Memory B cell (primary cell): ENCODE measurements at regions not wholly inside any gene's neighbourhood (a gene's known extent, or its start where the extent isn't known, plus 50 kb on each side); places are given as distances from the start of the nearest gene placed in this dataset.

Source experiments
- ATAC-seq: fragments of 150-1000 bp; cut with Tn5 transposase; 2 replicates; pipeline ENCODE4 v1.10.0; 2021; ENCODE audit warnings: low read depth, mild to moderate bottlenecking, moderate library complexity
- DNase-seq, 2 donors: peaks; one replicate each; pipeline ENCODE4 v3.0.0; 2022; ENCODE audit warnings: low spot score in 2 of 2
- H3K27ac Mint-ChIP-seq: one replicate; pipeline ENCODE4 v1.8.0; 2022; ENCODE audit warnings: mild to moderate bottlenecking, moderate library complexity, mixed read lengths
- H3K27me3 Mint-ChIP-seq: one replicate; pipeline ENCODE4 v1.8.0; 2022; ENCODE audit warnings: mixed read lengths
- H3K36me3 Mint-ChIP-seq: one replicate; pipeline ENCODE4 v1.8.0; 2022; ENCODE audit warnings: mild to moderate bottlenecking, mixed read lengths
- H3K4me1 Mint-ChIP-seq: one replicate; pipeline ENCODE4 v1.8.0; 2022; ENCODE audit warnings: mixed read lengths
- H3K4me3 Mint-ChIP-seq: one replicate; pipeline ENCODE4 v1.8.0; 2022; ENCODE audit warnings: mild to moderate bottlenecking, moderate library complexity, mixed read lengths
- H3K9me3 Mint-ChIP-seq: one replicate; pipeline ENCODE4 v1.8.0; 2022; ENCODE audit warnings: mixed read lengths

DNA sequence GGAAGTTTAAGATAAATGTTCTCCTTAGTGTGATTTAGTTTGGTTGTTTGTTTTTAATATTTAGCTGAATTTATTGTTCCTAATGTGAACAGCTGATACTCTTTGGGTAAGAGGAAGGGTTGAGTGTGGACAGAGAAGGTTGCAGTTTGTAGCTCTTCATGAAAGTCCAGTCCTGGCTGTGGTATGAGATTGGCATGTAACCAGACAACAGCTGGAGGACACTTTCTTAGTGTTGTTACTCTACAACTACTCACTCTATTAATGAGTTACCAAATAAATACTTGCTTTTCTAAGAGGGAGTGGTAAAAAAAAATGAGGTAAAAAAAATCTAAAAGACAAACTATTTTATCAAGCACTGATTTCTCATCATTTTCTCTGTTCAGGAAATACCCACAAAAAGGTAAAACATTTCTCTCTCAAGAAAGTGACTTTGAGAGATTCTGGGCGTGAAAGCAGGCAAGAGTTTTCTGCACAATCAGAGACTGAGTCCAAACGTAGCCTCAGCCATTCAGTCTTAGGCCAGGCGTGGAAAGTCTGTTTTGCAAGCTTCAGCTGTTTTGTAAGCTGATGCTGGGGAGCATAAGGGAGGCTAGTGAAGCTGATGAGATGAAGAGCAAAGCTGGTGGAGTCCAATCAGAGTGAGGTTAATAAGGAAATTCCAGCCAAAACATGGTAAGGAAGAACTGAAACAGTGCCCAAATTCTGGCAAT, 138.5 kb upstream of the ARPP21 start:
- H3K36me3 Mint-ChIP-seq, result no peaks in the 10 kb centered on the region
- H3K27ac Mint-ChIP-seq, result no peak overlapping the region
- no peak for DNase-seq
- no peaks in the 10 kb centered on the region for H3K4me1 Mint-ChIP-seq
- no peak for ATAC-seq
- H3K9me3 Mint-ChIP-seq, result peaks cover 4% of the 10 kb centered on the region
- no peak overlapping the region for H3K4me3 Mint-ChIP-seq
- no peaks in the 10 kb centered on the region for H3K27me3 Mint-ChIP-seq

DNA sequence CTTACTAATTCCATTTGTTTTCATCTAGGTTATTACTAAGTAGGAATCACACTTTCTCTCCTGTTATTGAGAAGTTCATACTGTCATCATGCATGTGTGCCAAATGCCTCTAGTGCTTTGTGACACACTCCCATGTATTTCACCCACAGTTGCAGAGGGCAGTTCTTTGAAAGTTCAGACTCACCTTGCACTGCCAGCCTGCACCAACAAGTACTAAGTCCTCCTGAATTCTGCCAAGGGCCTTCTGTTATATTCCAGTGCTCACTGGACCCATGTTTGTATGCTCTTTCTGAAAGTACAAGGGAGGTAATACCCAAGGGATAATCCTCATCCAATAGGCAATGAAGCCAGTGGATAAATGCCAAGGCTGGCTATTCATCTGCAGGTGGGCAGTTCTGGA, 136.6 kb upstream of the ARPP21 start:
- H3K4me3 Mint-ChIP-seq, result no peak overlapping the region
- no peaks in the 10 kb centered on the region for H3K36me3 Mint-ChIP-seq
- no peaks in the 10 kb centered on the region for H3K27me3 Mint-ChIP-seq
- ATAC-seq, result no peak
- H3K4me1 Mint-ChIP-seq, result no peaks in the 10 kb centered on the region
- no peak for DNase-seq
- H3K27ac Mint-ChIP-seq, result no peak overlapping the region
- H3K9me3 Mint-ChIP-seq, result peaks cover 5% of the 10 kb centered on the region

GRCh38 chr3:35505181-35505580, 134.1 kb upstream of the ARPP21 start:
- H3K4me3 Mint-ChIP-seq, result no peak overlapping the region
- no peaks in the 10 kb centered on the region for H3K4me1 Mint-ChIP-seq
- H3K9me3 Mint-ChIP-seq, result peaks cover 3% of the 10 kb centered on the region
- no peak for DNase-seq
- H3K27ac Mint-ChIP-seq, result no peak overlapping the region
- no peak for ATAC-seq
- no peaks in the 10 kb centered on the region for H3K27me3 Mint-ChIP-seq
- no peaks in the 10 kb centered on the region for H3K36me3 Mint-ChIP-seq

DNA sequence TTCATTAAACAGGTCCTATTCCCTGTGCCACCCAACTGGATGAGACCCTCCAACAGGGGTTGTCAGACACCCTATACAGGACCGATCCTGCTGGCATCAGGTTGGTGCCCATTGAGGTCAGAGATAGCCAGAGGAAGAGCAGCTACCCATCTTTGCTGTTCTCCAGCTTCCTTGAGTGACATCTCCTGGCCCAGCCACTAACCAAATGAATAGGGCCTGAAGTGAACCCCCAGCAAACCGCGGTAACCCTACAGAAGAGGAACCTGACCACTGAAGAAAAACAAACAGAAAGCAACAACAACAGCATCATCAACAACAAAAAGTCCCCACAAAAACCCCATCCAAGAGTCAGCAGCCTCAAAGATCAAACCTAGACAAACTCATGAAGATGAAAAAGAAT, 133.6 kb upstream of the ARPP21 start:
- Mint-ChIP-seq H3K4me1 (no peaks in the 10 kb centered on the region), H3K9me3 (peaks cover 4% of the 10 kb centered on the region), H3K4me3 (no peak overlapping the region), H3K27me3 (no peaks in the 10 kb centered on the region), H3K27ac (no peak overlapping the region), H3K36me3 (no peaks in the 10 kb centered on the region)
- ATAC-seq (no peak), DNase-seq (no peak)

- Mint-ChIP-seq H3K36me3 (no peaks in the 10 kb centered on the region), H3K27me3 (no peaks in the 10 kb centered on the region), H3K4me1 (no peaks in the 10 kb centered on the region)
These were observed 119.4 kb upstream of the ARPP21 start for GRCh38 chr3:35519936-35520335.

GRCh38 chr3:35521196-35521595, 118.1 kb upstream of the ARPP21 start:
- Mint-ChIP-seq H3K27ac (no peak overlapping the region), H3K4me1 (no peaks in the 10 kb centered on the region), H3K27me3 (no peaks in the 10 kb centered on the region), H3K4me3 (no peak overlapping the region), H3K9me3 (peaks cover 10% of the 10 kb centered on the region), H3K36me3 (no peaks in the 10 kb centered on the region)
- DNase-seq, result no peak
- ATAC-seq, result no peak

More at GRCh38 chr3:35519936-35520335, 119.4 kb upstream of the ARPP21 start:
- Mint-ChIP-seq H3K9me3 (peaks cover 10% of the 10 kb centered on the region), H3K4me3 (no peak overlapping the region), H3K27ac (no peak overlapping the region)
- DNase-seq (no peak), ATAC-seq (no peak)

DNA sequence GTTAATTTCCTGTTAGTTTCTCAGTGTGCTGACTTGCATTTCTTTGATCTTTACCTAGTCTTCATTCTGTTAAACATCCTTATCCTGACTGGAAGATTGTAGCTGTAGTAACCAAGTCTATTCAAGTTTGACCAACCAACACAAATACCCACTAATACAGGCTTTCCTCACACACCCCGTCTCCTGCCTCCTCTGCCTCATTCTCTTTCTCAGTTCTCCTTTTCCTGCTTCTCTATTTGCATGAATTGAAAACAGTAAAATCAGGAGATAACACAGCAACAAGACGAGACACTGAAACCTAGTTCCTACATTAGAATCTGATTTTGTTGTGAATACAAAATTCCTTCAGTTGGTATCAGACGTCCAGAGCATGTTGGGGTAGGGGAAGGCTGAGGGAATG, 116.9 kb upstream of the ARPP21 start:
- peaks cover 7% of the 10 kb centered on the region for H3K9me3 Mint-ChIP-seq
- no peak overlapping the region for H3K4me3 Mint-ChIP-seq
- no peaks in the 10 kb centered on the region for H3K27me3 Mint-ChIP-seq
- DNase-seq (no peak), ATAC-seq (no peak)
- no peaks in the 10 kb centered on the region for H3K4me1 Mint-ChIP-seq
- H3K36me3 Mint-ChIP-seq, result no peaks in the 10 kb centered on the region
- no peak overlapping the region for H3K27ac Mint-ChIP-seq

- Mint-ChIP-seq H3K9me3 (peaks cover 5% of the 10 kb centered on the region), H3K36me3 (no peaks in the 10 kb centered on the region), H3K27me3 (no peaks in the 10 kb centered on the region), H3K27ac (no peak overlapping the region), H3K4me1 (no peaks in the 10 kb centered on the region), H3K4me3 (no peak overlapping the region)
- no peak for ATAC-seq
- no peak for DNase-seq
These were observed 116.3 kb upstream of the ARPP21 start for GRCh38 chr3:35523074-35523473.

DNA sequence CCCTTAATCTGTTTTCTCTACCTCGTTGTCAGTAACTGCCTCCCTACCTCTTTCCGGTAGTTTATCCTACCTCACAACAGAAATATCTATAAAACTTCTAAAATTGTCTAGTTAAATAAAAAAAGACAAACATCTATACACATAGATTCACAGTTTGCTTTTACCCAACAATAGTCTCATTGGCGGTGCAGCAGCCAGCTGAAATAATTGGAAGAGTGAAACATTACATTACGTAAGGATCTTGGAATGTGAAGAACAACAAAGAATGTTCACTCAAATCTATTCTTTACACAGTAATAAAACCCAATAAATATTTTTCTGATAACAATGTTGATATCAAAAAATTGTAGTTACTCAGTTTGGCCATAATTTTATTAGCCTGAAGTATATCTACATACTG, 115.5 kb upstream of the ARPP21 start:
- H3K36me3 Mint-ChIP-seq, result no peaks in the 10 kb centered on the region
- peaks cover 3% of the 10 kb centered on the region for H3K9me3 Mint-ChIP-seq
- no peaks in the 10 kb centered on the region for H3K27me3 Mint-ChIP-seq
- ATAC-seq, result no peak
- H3K4me1 Mint-ChIP-seq, result no peaks in the 10 kb centered on the region
- DNase-seq, result no peak
- H3K4me3 Mint-ChIP-seq, result no peak overlapping the region
- no peak overlapping the region for H3K27ac Mint-ChIP-seq

DNA sequence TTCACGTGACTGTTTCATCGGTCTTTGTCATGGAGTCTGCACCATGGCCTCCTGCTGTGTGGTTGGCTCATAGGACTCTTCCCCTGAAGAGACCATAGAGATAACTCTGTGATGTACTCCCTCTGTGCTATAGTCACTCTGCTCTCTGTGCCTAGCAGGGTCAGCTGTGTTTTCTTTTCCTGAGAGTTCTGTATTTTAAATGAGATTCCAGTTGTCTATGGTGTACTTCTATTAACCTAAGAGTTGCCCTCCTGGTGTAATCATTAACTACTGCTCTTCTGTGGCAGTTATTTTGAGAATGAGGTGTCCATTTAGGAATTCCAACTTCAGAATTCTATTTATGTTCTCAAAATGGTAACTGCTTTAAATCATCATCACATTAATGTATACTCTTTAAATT, 114.5 kb upstream of the ARPP21 start:
- Mint-ChIP-seq H3K9me3 (peaks cover 2% of the 10 kb centered on the region), H3K36me3 (no peaks in the 10 kb centered on the region), H3K4me1 (no peaks in the 10 kb centered on the region), H3K27me3 (no peaks in the 10 kb centered on the region), H3K4me3 (no peak overlapping the region), H3K27ac (no peak overlapping the region)
- ATAC-seq, result no peak
- no peak for DNase-seq

DNA sequence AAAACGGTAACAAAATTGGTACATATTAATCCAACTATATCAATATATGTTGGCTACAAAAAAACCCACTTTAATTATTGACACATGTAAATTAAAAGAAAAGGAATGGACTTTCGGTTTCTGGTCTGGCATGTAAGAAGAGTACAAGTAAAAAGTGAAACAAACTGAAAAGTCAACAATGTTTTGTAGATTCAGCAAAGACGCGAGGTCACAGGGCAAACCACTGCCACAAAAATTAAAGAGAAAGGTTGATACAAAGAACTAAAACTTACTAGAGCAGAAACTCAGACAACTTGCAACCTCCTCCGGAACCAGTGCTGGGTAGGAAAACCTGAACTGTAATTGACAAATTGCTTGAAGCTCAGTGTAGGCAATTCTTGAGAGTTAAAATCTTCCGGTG, 110.6 kb upstream of the ARPP21 start:
- Mint-ChIP-seq H3K9me3 (peaks cover 2% of the 10 kb centered on the region), H3K4me1 (no peaks in the 10 kb centered on the region), H3K27ac (no peak overlapping the region), H3K4me3 (no peak overlapping the region), H3K36me3 (no peaks in the 10 kb centered on the region), H3K27me3 (no peaks in the 10 kb centered on the region)
- no peak for ATAC-seq
- DNase-seq, result no peak

DNA sequence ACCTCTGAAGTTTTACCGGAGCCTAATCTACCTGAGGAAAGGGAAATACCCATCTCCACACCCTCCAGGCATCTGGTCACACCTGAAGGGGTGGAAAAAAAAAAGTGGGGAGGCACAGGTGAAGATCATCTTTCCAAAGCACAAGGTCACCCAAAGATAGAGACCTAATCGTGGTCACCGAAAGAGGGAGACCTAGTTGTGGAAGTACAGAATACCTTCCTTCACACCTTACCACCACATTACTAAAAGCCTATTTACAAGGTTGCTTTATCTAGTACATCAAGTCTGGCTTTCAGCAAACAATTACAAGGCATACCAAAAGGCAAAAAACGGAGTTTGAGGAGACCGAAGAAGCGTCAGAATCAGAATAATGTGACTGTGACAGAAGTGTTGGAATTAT, 110.0 kb upstream of the ARPP21 start:
- ATAC-seq, result no peak
- Mint-ChIP-seq H3K4me1 (no peaks in the 10 kb centered on the region), H3K27ac (no peak overlapping the region), H3K36me3 (no peaks in the 10 kb centered on the region), H3K4me3 (no peak overlapping the region), H3K9me3 (peaks cover 2% of the 10 kb centered on the region), H3K27me3 (no peaks in the 10 kb centered on the region)
- DNase-seq, result no peak

DNA sequence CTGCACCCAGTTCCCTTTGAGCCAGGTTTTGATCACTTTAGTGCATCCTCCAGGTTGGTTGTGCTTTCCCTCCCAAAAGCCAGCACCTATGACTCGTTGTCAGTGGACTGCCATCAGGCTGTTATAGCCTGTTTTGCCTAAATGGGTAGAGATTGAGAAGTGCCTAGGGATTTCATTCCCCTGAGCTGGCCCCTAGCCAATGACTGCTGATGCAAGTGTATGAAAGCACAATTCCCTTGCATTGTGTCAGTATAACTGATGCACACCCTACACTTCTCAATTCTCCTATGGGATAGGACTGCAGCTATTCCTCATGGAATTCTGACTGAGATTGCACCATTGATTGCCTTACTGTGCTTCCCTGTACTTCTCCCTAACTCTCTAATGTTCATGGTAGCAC, 102.1 kb upstream of the ARPP21 start:
- no peak for ATAC-seq
- H3K27ac Mint-ChIP-seq, result no peak overlapping the region

DNA sequence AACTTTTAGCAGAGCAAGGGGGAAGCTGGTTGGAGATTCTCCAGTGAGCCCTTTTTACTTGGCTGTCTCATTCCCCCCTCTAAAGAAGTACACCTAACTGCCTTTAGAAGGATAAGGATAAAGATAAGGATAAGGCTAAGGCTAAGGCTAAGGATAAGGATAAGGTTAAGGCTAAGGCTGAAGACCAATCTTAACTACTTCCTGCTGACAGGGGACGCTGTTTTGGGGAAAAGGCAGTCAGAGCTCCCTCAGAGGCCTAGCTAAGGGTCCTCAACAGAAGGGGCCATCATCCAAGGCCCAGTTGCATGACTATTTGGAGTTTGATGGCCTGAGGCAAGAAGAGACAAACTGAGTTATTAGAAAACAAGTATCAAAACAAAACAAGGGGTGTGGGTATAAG, 94.3 kb upstream of the ARPP21 start:
- Mint-ChIP-seq H3K27ac (no peak overlapping the region), H3K4me1 (no peaks in the 10 kb centered on the region), H3K27me3 (no peaks in the 10 kb centered on the region), H3K4me3 (no peak overlapping the region), H3K9me3 (no peaks in the 10 kb centered on the region), H3K36me3 (no peaks in the 10 kb centered on the region)
- no peak for DNase-seq
- ATAC-seq, result no peak

More for the DNA sequence above, 102.1 kb upstream of the ARPP21 start:
- Mint-ChIP-seq H3K4me1 (no peaks in the 10 kb centered on the region), H3K27me3 (no peaks in the 10 kb centered on the region), H3K4me3 (no peak overlapping the region), H3K9me3 (peaks cover 4% of the 10 kb centered on the region), H3K36me3 (no peaks in the 10 kb centered on the region)
- no peak for DNase-seq

DNA sequence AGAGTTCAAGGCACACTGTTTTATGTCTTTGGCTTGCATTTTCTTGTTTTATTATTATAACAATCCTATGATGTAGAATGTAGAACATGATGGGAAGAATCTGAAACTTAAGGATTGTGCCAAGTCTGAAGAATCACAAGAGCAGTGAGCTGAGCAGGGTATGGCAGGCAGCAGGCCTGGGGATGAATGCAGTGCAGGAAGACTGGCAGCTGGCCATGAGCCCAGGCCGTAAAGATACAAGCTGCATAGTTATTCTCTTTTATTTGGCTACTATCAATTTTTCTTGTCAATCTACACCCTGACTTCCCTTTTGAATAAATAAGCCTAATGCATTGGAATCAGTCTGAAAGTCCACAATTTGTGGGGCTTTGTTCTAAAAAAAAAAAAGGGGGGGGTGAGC, 89.6 kb upstream of the ARPP21 start:
- Mint-ChIP-seq H3K4me3 (no peak overlapping the region), H3K4me1 (no peaks in the 10 kb centered on the region), H3K27me3 (no peaks in the 10 kb centered on the region), H3K36me3 (no peaks in the 10 kb centered on the region), H3K9me3 (no peaks in the 10 kb centered on the region), H3K27ac (no peak overlapping the region)
- ATAC-seq (no peak), DNase-seq (no peak)
